Colonic mucosa (tissue), 4 donors: ENCODE measurements at regions not wholly inside any gene's neighbourhood (a gene's known extent, or its start where the extent isn't known, plus 50 kb on each side); places are given as distances from the start of the nearest gene placed in this dataset.

Experiments used
- DNase-seq: peaks from one replicate; pipeline ENCODE4 v3.0.0-alpha.2; 2020
- H3K27ac ChIP-seq: fragments of 200-600 bp; one replicate; pipeline ENCODE4 v1.8.0; 2021
- H3K27me3 ChIP-seq: fragments of 200-600 bp; one replicate; pipeline ENCODE4 v1.8.0; 2021
- H3K36me3 ChIP-seq: fragments of 200-600 bp; one replicate; pipeline ENCODE4 v1.8.0; 2021
- H3K4me1 ChIP-seq: fragments of 200-600 bp; one replicate; pipeline ENCODE4 v1.8.0; 2021; ENCODE audit warnings: mild to moderate bottlenecking
- H3K4me3 ChIP-seq: fragments of 200-600 bp; one replicate; pipeline ENCODE4 v1.8.0; 2021
- H3K9ac ChIP-seq, 2 donors: one replicate each; pipeline ENCODE4 v1.7.0; 2013; ENCODE audit warnings: control low read depth in 2 of 2, low read depth in 2 of 2, low read length in 2 of 2
- H3K9me3 ChIP-seq: fragments of 200-600 bp; one replicate; pipeline ENCODE4 v1.8.0; 2021
- intact Hi-C: fragments of 100-400 bp; cut with DNase I; formaldehyde crosslinking; loops from one replicate; pipeline ENCODE4 v1.14.1; 2022
- TF ChIP-seq, protein P1 (sequence below): fragments of 200-600 bp; IDR thresholded peaks from one replicate; pipeline ENCODE4 v1.8.0; 2022; ENCODE audit warnings: antibody characterized with exemption, mild to moderate bottlenecking
- donor health status: healthy.
- donor health status: DM: no; HTN: no; CAD: no.
- donor health status: DM: no; HTN: no; CAD: no.

DNA sequence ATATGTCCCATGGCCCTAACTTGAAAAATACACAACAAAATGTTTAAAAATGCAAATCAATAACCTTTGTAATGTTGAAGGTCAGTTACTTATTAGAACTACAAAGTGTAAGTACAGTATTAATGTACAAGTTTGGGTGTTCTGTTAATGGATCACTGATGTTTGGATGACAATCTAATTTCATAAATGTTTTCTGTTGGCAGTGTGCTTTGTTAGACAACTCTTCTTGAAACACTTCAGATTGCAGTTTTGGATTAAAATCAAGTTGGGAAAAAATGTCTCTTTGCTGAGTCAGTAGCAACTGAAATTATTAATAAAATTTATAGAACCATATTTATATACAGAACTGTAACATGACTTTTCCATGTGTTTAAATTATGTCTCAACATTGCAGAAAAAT, 1063.5 kb upstream of the PCDH9 start:
- Histone ChIP-seq H3K9ac (no peak overlapping the region), H3K9me3 (no peaks in the 10 kb centered on the region), H3K27me3 (no peaks in the 10 kb centered on the region), H3K36me3 (no peaks in the 10 kb centered on the region), H3K4me1 (no peaks in the 10 kb centered on the region), H3K27ac (no peak overlapping the region), H3K4me3 (no peak overlapping the region)
- TF ChIP-seq, protein P1, sequence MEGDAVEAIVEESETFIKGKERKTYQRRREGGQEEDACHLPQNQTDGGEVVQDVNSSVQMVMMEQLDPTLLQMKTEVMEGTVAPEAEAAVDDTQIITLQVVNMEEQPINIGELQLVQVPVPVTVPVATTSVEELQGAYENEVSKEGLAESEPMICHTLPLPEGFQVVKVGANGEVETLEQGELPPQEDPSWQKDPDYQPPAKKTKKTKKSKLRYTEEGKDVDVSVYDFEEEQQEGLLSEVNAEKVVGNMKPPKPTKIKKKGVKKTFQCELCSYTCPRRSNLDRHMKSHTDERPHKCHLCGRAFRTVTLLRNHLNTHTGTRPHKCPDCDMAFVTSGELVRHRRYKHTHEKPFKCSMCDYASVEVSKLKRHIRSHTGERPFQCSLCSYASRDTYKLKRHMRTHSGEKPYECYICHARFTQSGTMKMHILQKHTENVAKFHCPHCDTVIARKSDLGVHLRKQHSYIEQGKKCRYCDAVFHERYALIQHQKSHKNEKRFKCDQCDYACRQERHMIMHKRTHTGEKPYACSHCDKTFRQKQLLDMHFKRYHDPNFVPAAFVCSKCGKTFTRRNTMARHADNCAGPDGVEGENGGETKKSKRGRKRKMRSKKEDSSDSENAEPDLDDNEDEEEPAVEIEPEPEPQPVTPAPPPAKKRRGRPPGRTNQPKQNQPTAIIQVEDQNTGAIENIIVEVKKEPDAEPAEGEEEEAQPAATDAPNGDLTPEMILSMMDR = no peak
- intact Hi-C loops = no loop called here
- no peak for DNase-seq

- Histone ChIP-seq H3K9ac (no peak overlapping the region), H3K4me3 (no peak overlapping the region), H3K27me3 (no peaks in the 10 kb centered on the region), H3K27ac (no peak overlapping the region), H3K36me3 (no peaks in the 10 kb centered on the region), H3K4me1 (no peaks in the 10 kb centered on the region), H3K9me3 (no peaks in the 10 kb centered on the region)
- TF ChIP-seq, protein P1 = no peak
- no peak for DNase-seq
- intact Hi-C loops = no loop called here
Measured at GRCh38 chr13:68292601-68293000, 1062.5 kb upstream of the PCDH9 start.

DNA sequence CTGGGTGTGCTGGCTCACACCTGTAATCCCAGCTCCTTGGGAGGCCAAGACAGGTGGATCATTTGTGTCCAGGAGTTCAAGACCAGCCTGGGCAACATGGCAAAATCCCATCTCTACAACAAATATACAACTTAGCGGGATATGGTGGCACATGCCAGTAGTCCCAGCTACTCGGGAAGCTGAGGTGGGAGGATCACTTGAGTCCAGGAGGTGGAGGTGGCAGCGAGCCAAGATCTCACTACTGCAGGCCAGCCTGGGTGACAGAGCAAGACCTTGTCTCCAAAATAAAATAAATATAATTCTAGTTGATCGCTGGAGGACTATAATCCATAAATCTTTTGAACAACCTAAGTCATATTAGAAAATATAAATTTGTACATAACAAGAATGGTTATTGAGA, 1061.5 kb upstream of the PCDH9 start:
- no peak for DNase-seq
- no peak overlapping the region for H3K27ac ChIP-seq
- H3K4me1 ChIP-seq = no peaks in the 10 kb centered on the region
- no peaks in the 10 kb centered on the region for H3K36me3 ChIP-seq
- no peak overlapping the region for H3K9ac ChIP-seq
- intact Hi-C loops = no loop called here
- TF ChIP-seq, protein P1 = no peak
- no peaks in the 10 kb centered on the region for H3K27me3 ChIP-seq
- no peaks in the 10 kb centered on the region for H3K9me3 ChIP-seq
- no peak overlapping the region for H3K4me3 ChIP-seq

DNA sequence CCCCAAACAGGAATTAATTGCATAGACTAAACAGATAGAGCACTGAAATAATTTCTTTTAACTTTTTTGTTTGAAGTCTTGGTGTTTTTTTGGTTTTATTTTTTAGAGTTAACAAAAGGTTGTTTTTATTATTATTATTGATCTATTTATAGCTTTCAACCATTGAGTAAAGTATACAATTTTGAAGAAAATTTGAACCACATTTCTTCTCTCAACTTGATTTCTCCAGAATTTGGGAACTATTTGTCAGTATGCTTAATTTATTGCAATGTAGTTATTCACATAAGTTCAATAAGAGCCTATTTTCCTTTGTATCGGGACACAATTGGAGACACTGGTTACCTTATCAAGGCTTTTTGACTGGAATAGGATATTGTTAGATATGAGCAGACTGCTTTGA, 1045.6 kb upstream of the PCDH9 start:
- Histone ChIP-seq H3K9me3 (no peaks in the 10 kb centered on the region), H3K36me3 (no peaks in the 10 kb centered on the region), H3K9ac (no peak overlapping the region), H3K4me3 (no peak overlapping the region), H3K27me3 (no peaks in the 10 kb centered on the region), H3K27ac (no peak overlapping the region), H3K4me1 (no peaks in the 10 kb centered on the region)
- TF ChIP-seq, protein P1 = no peak
- no peak for DNase-seq
- intact Hi-C loops = no loop called here

DNA sequence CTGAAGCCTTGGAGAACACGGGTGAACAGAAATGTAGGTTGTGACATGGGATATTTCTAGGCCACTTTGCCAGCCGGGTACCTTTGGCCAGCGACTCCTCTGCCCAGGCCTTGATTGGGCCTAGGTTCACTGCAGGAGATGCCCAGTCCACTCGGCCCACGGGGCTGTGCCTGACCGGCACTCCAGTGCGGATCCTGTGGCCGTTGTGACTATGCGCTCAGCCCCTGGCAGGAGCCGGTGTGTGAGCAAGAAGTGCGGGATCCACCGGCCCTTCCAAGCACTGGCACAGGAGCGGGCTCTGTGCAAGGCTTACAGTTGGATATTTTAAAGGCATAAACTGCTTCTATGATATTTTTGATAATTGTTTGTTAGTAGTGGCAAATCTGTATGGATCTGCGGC, 1042.5 kb upstream of the PCDH9 start:
- Histone ChIP-seq H3K9ac (no peak overlapping the region), H3K4me3 (no peak overlapping the region), H3K9me3 (no peaks in the 10 kb centered on the region), H3K27me3 (no peaks in the 10 kb centered on the region), H3K4me1 (no peaks in the 10 kb centered on the region), H3K36me3 (no peaks in the 10 kb centered on the region), H3K27ac (no peak overlapping the region)
- intact Hi-C loops = no loop called here
- no peak for DNase-seq
- TF ChIP-seq, protein P1 = no peak

DNA sequence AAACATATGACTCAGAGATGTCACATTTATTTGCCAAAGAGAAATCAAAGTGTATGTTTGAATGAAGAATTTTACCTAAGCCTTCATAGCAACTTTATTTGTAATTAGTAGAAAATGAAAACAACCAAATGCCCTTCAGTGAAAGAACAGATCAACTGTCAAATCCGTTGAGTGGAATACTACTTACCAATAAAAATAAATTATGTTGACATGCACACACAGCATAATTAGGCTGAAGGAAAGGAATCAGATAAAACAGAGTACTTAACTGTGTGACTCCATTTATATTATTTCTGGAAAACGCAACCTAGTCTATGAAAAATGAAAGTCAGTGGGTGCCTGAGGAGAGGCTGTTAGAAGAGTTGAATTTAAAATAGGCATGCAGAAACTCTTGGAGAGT, 1034.6 kb upstream of the PCDH9 start:
- DNase-seq = no peak
- H3K4me3 ChIP-seq = no peak overlapping the region
- H3K4me1 ChIP-seq = no peaks in the 10 kb centered on the region
- H3K9me3 ChIP-seq = no peaks in the 10 kb centered on the region
- TF ChIP-seq, protein P1 = no peak
- intact Hi-C loops = no loop called here
- H3K36me3 ChIP-seq = no peaks in the 10 kb centered on the region
- H3K9ac ChIP-seq = no peak overlapping the region
- H3K27me3 ChIP-seq = no peaks in the 10 kb centered on the region
- no peak overlapping the region for H3K27ac ChIP-seq
